Bronchial epithelial cell (primary cell): ENCODE measurements at regions not wholly inside any gene's neighbourhood (a gene's known extent, or its start where the extent isn't known, plus 50 kb on each side); places are given as distances from the start of the nearest gene placed in this dataset.

Experiments used
- DNase-seq: peaks from one replicate; pipeline ENCODE4 v3.0.0-alpha.2; 2010; ENCODE audit warnings: low read depth
- FAIRE-seq: peaks from 2 replicates; lab custom pipeline; 2011; peaks lifted over from hg19 to GRCh38; lab: Jason Lieb, UNC
- H3K27me3 ChIP-seq: 2 replicates; pipeline ENCODE4 v1.5.1; 2011; ENCODE audit warnings: low read length; ENCODE audit not compliant: control insufficient read depth, insufficient read depth
- H3K36me3 ChIP-seq: 2 replicates; pipeline ENCODE4 v1.5.1; 2011; ENCODE audit warnings: low read length; ENCODE audit not compliant: control insufficient read depth, insufficient read depth
- H3K4me3 ChIP-seq: 2 replicates; pipeline ENCODE4 v1.5.1; 2011; ENCODE audit warnings: mild to moderate bottlenecking, low read depth, low read length, control low read depth
- TF ChIP-seq, protein P1 (sequence below): IDR thresholded peaks from 2 replicates; pipeline ENCODE4 v1.5.1; 2011; ENCODE audit warnings: mild to moderate bottlenecking, moderate library complexity, low read length, control low read depth, inconsistent platforms; ENCODE audit not compliant: insufficient read depth, severe bottlenecking

DNA sequence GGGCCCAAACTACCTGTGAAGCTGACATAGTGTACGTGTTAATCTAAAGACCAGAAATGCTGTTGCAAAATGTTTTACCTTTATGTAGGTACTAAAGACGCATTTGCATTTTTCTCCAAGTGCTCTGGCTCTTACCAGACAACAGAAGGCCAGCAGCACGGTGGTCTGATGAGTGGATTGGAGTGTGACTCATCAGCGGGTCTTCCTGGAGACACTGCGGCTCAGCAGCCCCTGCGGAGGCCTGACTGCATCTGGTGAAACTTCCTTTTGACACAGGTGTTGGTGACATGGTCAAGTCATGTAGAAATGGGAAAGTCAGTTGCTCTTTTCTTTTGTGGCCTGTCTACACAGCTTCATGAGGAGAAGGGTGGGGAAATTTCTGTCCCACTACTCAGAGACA is 723.6 kb downstream of the INHBA start:
- Histone ChIP-seq H3K27me3 (no peaks in the 10 kb centered on the region), H3K36me3 (no peaks in the 10 kb centered on the region), H3K4me3 (no peak overlapping the region)
- DNase-seq, result no peak
- TF ChIP-seq, protein P1, sequence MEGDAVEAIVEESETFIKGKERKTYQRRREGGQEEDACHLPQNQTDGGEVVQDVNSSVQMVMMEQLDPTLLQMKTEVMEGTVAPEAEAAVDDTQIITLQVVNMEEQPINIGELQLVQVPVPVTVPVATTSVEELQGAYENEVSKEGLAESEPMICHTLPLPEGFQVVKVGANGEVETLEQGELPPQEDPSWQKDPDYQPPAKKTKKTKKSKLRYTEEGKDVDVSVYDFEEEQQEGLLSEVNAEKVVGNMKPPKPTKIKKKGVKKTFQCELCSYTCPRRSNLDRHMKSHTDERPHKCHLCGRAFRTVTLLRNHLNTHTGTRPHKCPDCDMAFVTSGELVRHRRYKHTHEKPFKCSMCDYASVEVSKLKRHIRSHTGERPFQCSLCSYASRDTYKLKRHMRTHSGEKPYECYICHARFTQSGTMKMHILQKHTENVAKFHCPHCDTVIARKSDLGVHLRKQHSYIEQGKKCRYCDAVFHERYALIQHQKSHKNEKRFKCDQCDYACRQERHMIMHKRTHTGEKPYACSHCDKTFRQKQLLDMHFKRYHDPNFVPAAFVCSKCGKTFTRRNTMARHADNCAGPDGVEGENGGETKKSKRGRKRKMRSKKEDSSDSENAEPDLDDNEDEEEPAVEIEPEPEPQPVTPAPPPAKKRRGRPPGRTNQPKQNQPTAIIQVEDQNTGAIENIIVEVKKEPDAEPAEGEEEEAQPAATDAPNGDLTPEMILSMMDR, result no peak
- peak; percentile 72 for FAIRE-seq

DNA sequence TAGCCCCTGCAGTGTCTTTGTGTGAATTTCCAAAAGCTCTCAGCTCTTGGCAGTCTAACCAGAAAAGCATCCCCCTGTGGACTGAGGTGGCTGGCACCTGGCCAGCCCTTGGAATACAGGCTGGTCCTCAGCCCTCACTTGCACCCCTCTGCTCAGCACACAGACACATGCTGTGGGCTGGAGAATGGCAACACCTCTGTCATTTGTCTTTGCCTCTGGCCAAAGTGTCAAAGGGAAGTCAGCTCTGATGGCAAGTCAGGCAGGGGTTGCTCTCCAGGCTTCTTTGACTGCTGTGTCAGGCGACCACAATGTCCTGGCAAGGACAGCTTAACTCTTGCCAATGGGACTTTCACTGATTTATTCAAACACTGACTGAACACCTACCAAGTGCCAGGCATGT is 724.8 kb downstream of the INHBA start:
- TF ChIP-seq, protein P1, result no peak
- DNase-seq, result no peak
- Histone ChIP-seq H3K36me3 (no peaks in the 10 kb centered on the region), H3K27me3 (no peaks in the 10 kb centered on the region), H3K4me3 (no peak overlapping the region)
- no peak for FAIRE-seq

DNA sequence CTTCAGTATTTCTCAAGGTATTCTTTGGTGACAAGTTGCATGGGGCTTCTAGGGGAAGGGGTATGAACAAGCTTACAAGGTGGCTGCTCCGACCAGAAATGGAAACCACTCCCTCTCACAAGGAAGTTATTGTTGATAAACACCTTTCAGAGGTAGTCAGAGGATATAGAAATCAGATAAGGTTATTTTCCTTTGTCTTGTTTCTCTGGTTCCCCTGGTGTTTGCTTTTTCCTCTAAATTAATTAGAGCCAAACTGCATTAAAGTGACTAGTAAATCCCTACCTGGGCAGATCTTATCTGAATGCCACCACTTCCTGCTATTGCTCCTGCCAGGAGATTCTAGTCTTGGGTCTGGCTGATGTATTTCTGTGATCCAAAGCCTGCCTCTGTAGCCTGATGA is 725.4 kb downstream of the INHBA start:
- no peaks in the 10 kb centered on the region for H3K27me3 ChIP-seq
- FAIRE-seq, result no peak
- DNase-seq, result no peak
- TF ChIP-seq, protein P1, result no peak
- H3K36me3 ChIP-seq, result no peaks in the 10 kb centered on the region
- H3K4me3 ChIP-seq, result no peak overlapping the region

DNA sequence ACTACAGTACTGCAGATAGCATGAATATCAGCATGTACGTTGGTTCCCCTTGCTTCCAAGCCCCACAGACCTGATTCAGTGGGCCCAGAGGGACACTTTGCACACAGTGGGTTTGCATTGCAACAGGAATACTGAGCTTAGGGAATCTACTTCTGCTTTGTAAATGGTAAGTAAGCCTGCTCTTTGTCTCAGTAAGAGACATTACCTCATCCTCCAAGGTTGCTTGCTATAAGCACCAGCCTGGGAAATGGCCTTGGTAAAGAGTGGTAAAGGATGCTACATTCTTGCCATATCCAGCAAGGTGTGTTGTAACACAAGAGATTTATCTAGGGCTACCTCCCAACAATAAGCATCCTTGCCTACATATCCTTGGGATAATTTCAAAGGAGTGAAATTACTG is 730.5 kb downstream of the INHBA start:
- DNase-seq (no peak), FAIRE-seq (no peak)
- TF ChIP-seq, protein P1, result no peak
- Histone ChIP-seq H3K4me3 (no peak overlapping the region), H3K36me3 (no peaks in the 10 kb centered on the region), H3K27me3 (no peaks in the 10 kb centered on the region)

DNA sequence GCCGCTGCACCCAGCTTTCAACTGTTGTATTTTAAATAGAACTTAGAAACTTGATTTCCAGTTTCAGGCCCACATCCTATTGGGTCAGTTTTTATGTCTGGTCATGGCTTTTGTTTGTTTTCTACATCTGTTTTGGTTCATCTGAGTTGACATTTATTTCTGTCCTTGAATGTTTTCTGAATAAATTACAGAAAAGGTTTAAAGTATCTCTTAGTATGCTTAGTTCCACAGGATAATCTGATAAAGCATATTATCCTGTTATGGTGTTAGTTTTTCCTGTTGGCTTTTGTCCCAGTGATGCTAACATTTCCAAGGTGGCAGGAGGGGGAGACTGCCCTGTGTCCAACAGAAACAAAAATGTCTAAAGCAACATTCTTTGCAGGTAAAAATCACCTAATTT is 733.2 kb downstream of the INHBA start:
- no peak overlapping the region for H3K4me3 ChIP-seq
- TF ChIP-seq, protein P1, result no peak
- no peak for FAIRE-seq

DNA sequence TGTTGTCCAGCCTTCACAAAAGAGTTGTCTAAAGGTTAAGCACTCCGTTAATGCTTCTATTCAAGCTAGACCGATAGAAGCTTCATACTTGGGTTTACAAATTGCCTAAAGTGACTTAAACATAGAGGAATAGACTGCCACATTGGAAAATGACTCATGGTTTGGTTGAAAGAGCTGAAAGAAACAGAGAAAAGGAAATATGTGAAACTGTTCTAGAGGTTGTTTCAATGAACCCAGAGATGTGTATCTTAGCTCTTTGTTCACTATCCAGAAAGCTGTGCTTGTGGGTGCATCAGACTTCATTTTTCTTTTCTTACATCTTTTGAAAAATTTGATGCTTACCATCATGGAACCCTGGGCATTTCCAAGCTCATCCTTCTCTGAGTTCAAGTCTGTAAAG is 736.2 kb downstream of the INHBA start:
- FAIRE-seq, result no peak
- Histone ChIP-seq H3K27me3 (no peaks in the 10 kb centered on the region), H3K36me3 (no peaks in the 10 kb centered on the region), H3K4me3 (no peak overlapping the region)
- DNase-seq, result no peak
- TF ChIP-seq, protein P1, result no peak

More for the DNA sequence above, 733.2 kb downstream of the INHBA start:
- Histone ChIP-seq H3K36me3 (no peaks in the 10 kb centered on the region), H3K27me3 (no peaks in the 10 kb centered on the region)
- DNase-seq, result no peak
